Hepatocyte (in vitro differentiated cells): ENCODE measurements at regions not wholly inside any gene's neighbourhood (a gene's known extent, or its start where the extent isn't known, plus 50 kb on each side); places are given as distances from the start of the nearest gene placed in this dataset.

ENCODE experiments used
- DNase-seq: peaks from one replicate; pipeline ENCODE4 v3.0.0-alpha.2; 2016; ENCODE audit warnings: low spot score
- H2AFZ ChIP-seq: fragments of 200-600 bp; sonication (generic); 2 replicates; pipeline ENCODE4 v1.6.0; 2016; ENCODE audit warnings: antibody characterized with exemption, mild to moderate bottlenecking
- H3K27ac ChIP-seq: fragments of 200-600 bp; sonication (generic); 2 replicates; pipeline ENCODE4 v1.5.1; 2016; ENCODE audit warnings: mild to moderate bottlenecking
- H3K27me3 ChIP-seq: fragments of 200-600 bp; sonication (generic); 2 replicates; pipeline ENCODE4 v1.6.1; 2016
- H3K36me3 ChIP-seq: fragments of 200-600 bp; sonication (generic); replicated peaks from 2 replicates; pipeline ENCODE4 v1.5.1; 2016; ENCODE audit warnings: low read depth; ENCODE audit not compliant: insufficient read depth
- H3K4me1 ChIP-seq: fragments of 200-600 bp; sonication (generic); 2 replicates; pipeline ENCODE4 v1.5.1; 2016; ENCODE audit warnings: mild to moderate bottlenecking, moderate library complexity; ENCODE audit not compliant: insufficient read depth
- H3K4me2 ChIP-seq: fragments of 200-600 bp; sonication (generic); 2 replicates; pipeline ENCODE4 v1.6.0; 2016
- H3K4me3 ChIP-seq: fragments of 200-600 bp; sonication (generic); 2 replicates; pipeline ENCODE4 v1.5.1; 2016; ENCODE audit warnings: mild to moderate bottlenecking
- H3K79me2 ChIP-seq: fragments of 200-600 bp; sonication (generic); 2 replicates; pipeline ENCODE4 v1.6.0; 2017; ENCODE audit warnings: mild to moderate bottlenecking
- H3K9me2 ChIP-seq: fragments of 200-600 bp; sonication (generic); replicated peaks from 2 replicates; pipeline ENCODE4 v1.6.0; 2017; ENCODE audit warnings: mild to moderate bottlenecking; ENCODE audit not compliant: insufficient read depth
- H3K9me3 ChIP-seq: fragments of 200-600 bp; sonication (generic); 2 replicates; pipeline ENCODE4 v1.5.1; 2016; ENCODE audit warnings: low read depth, mild to moderate bottlenecking
- H4K20me1 ChIP-seq: fragments of 200-600 bp; sonication (generic); 2 replicates; pipeline ENCODE4 v1.6.0; 2016; ENCODE audit warnings: mild to moderate bottlenecking; ENCODE audit not compliant: insufficient read depth, poor library complexity, severe bottlenecking
- CTCF ChIP-seq: fragments of 200-600 bp; sonication (generic); IDR thresholded peaks from 2 replicates; pipeline ENCODE4 v1.5.1; 2016; ENCODE audit warnings: antibody characterized with exemption, mild to moderate bottlenecking; ENCODE audit not compliant: poor library complexity
- EZH2 ChIP-seq: fragments of 200-600 bp; sonication (generic); IDR thresholded peaks from 2 replicates; pipeline ENCODE4 v1.6.1; 2016; ENCODE audit warnings: antibody characterized with exemption, mild to moderate bottlenecking, borderline replicate concordance
- EZH2phosphoT487 ChIP-seq: fragments of 200-600 bp; sonication (generic); IDR thresholded peaks from one replicate; pipeline ENCODE4 v1.6.1; 2018; ENCODE audit warnings: antibody characterized with exemption, mild to moderate bottlenecking, low read depth, moderate library complexity; ENCODE audit not compliant: unreplicated experiment, severe bottlenecking
- WGBS: methylation state at CpG from one replicate; pipeline ENCODE4 v1.1.6; 2016; ENCODE audit warnings: low lambda C conversion rate; ENCODE audit errors: missing lambda C conversion rate; 5-methylcytosine and 5-hydroxymethylcytosine counted together

- H4K20me1 ChIP-seq = no peaks in the 10 kb centered on the region
- H3K36me3 ChIP-seq = no peaks in the 10 kb centered on the region
- no peak overlapping the region for H3K27ac ChIP-seq
- TF ChIP-seq EZH2 (no peak), CTCF (no peak), EZH2phosphoT487 (no peak)
- 62% methylated on average over 3 of the region's 3 CpGs for WGBS
- H3K9me3 ChIP-seq = no peaks in the 10 kb centered on the region
- H3K4me2 ChIP-seq = no peak overlapping the region
- no peaks in the 10 kb centered on the region for H3K79me2 ChIP-seq
- H3K4me1 ChIP-seq = no peaks in the 10 kb centered on the region
- H3K27me3 ChIP-seq = no peaks in the 10 kb centered on the region
- no peaks in the 10 kb centered on the region for H3K9me2 ChIP-seq
- DNase-seq = no peak
- no peak overlapping the region for H2AFZ ChIP-seq
- H3K4me3 ChIP-seq = no peak overlapping the region
Measured at GRCh38 chr2:136389809-136390208, 271.9 kb upstream of the CXCR4 start.

GRCh38 chr2:136386046-136386445 is 268.1 kb upstream of the CXCR4 start:
- Histone ChIP-seq H3K9me2 (no peaks in the 10 kb centered on the region), H3K4me3 (no peak overlapping the region), H3K27me3 (no peaks in the 10 kb centered on the region), H3K9me3 (no peaks in the 10 kb centered on the region), H3K4me2 (no peak overlapping the region), H3K36me3 (no peaks in the 10 kb centered on the region), H2AFZ (no peak overlapping the region), H3K79me2 (no peaks in the 10 kb centered on the region), H4K20me1 (no peaks in the 10 kb centered on the region), H3K27ac (no peak overlapping the region), H3K4me1 (no peaks in the 10 kb centered on the region)
- 88% methylated on average over 3 of the region's 3 CpGs for WGBS
- DNase-seq = no peak
- no peak for TF ChIP-seq EZH2
- no peak for TF ChIP-seq EZH2phosphoT487
- TF ChIP-seq CTCF = no peak

GRCh38 chr2:136384531-136385303 is 266.8 kb upstream of the CXCR4 start:
- no peaks in the 10 kb centered on the region for H3K36me3 ChIP-seq
- H3K27ac ChIP-seq = no peak overlapping the region
- no peaks in the 10 kb centered on the region for H3K79me2 ChIP-seq
- no peaks in the 10 kb centered on the region for H3K9me2 ChIP-seq
- H3K27me3 ChIP-seq = no peaks in the 10 kb centered on the region
- H4K20me1 ChIP-seq = no peaks in the 10 kb centered on the region
- H2AFZ ChIP-seq = no peak overlapping the region
- no peak overlapping the region for H3K4me3 ChIP-seq
- H3K4me1 ChIP-seq = no peaks in the 10 kb centered on the region
- WGBS = 37% methylated on average over 3 of the region's 3 CpGs
- TF ChIP-seq EZH2phosphoT487 (no peak), EZH2 (no peak), CTCF (peak; percentile 67)
- H3K4me2 ChIP-seq = no peak overlapping the region
- no peaks in the 10 kb centered on the region for H3K9me3 ChIP-seq
- DNase-seq = peak; percentile 65
